PFSK-1 (cell line): ENCODE measurements at regions not wholly inside any gene's neighbourhood (a gene's known extent, or its start where the extent isn't known, plus 50 kb on each side); places are given as distances from the start of the nearest gene placed in this dataset.

ENCODE experiments used
- FOXP2 ChIP-seq: optimal IDR thresholded peaks from 2 replicates; pipeline ENCODE3; 2011; ENCODE audit warnings: borderline replicate concordance, control low read depth, inconsistent platforms; ENCODE audit not compliant: insufficient read depth; ENCODE audit errors: extremely low read length, extremely low read depth
- POLR2AphosphoS5 ChIP-seq: IDR thresholded peaks from 2 replicates; pipeline ENCODE4 v1.6.1; 2012; ENCODE audit warnings: low read depth, mild to moderate bottlenecking, control low read depth, low read length, moderate library complexity
- REST ChIP-seq, 2 experiments: IDR thresholded peaks; 2 replicates each; pipeline versions ENCODE4 v1.6.1 to v1.8.0; 2011 to 2012; ENCODE audit warnings: low read depth in 2 of 2, low read length in 2 of 2, control low read depth in 1 of 2, inconsistent platforms in 1 of 2, mild to moderate bottlenecking in 1 of 2, moderate library complexity in 1 of 2; ENCODE audit not compliant: insufficient read depth in 1 of 2
- SIN3A ChIP-seq: IDR thresholded peaks from 2 replicates; pipeline ENCODE4 v1.6.1; 2012; ENCODE audit warnings: mild to moderate bottlenecking, low read length, moderate library complexity, borderline replicate concordance; ENCODE audit not compliant: insufficient read depth
- TAF1 ChIP-seq: IDR thresholded peaks from 2 replicates; pipeline ENCODE4 v1.6.1; 2012; ENCODE audit warnings: low read length, control low read depth, borderline replicate concordance; ENCODE audit not compliant: insufficient read depth

GRCh38 chr1:191889623-191890003, 268.6 kb upstream of the RGS18 start:
- TF ChIP-seq FOXP2 (no peak), POLR2AphosphoS5 (no peak), TAF1 (no peak), REST (IDR thresholded peaks at IDR 0.05; ENCODE audit: insufficient read depth in 1 of 2, low read depth in 2 of 2, low read length in 2 of 2) (no peak), SIN3A (no peak)

- TF ChIP-seq REST (IDR thresholded peaks at IDR 0.05; ENCODE audit: insufficient read depth in 1 of 2, low read depth in 2 of 2, low read length in 2 of 2) = no peak
- no peak for TF ChIP-seq FOXP2
- no peak for TF ChIP-seq TAF1
- TF ChIP-seq POLR2AphosphoS5 = no peak
- no peak for TF ChIP-seq SIN3A
Measured at GRCh38 chr1:191890433-191891088, 267.7 kb upstream of the RGS18 start.

GRCh38 chr1:191892716-191893115, 265.5 kb upstream of the RGS18 start:
- TF ChIP-seq POLR2AphosphoS5 (no peak), REST (IDR thresholded peaks at IDR 0.05; ENCODE audit: insufficient read depth in 1 of 2, low read depth in 2 of 2, low read length in 2 of 2) (no peak), FOXP2 (no peak), SIN3A (no peak), TAF1 (no peak)

- no peak for TF ChIP-seq FOXP2
- no peak for TF ChIP-seq TAF1
- TF ChIP-seq REST (IDR thresholded peaks at IDR 0.05; ENCODE audit: insufficient read depth in 1 of 2, low read depth in 2 of 2, low read length in 2 of 2) = no peak
- no peak for TF ChIP-seq POLR2AphosphoS5
- no peak for TF ChIP-seq SIN3A
Measured at GRCh38 chr1:191895049-191895448, 263.2 kb upstream of the RGS18 start.

- no peak for TF ChIP-seq REST (IDR thresholded peaks at IDR 0.05; ENCODE audit: insufficient read depth in 1 of 2, low read depth in 2 of 2, low read length in 2 of 2)
- no peak for TF ChIP-seq TAF1
- no peak for TF ChIP-seq POLR2AphosphoS5
- TF ChIP-seq FOXP2 = no peak
- no peak for TF ChIP-seq SIN3A
Measured at GRCh38 chr1:191895462-191896058, 262.7 kb upstream of the RGS18 start.
